Hepatocyte (in vitro differentiated cells): ENCODE measurements at regions not wholly inside any gene's neighbourhood (a gene's known extent, or its start where the extent isn't known, plus 50 kb on each side); places are given as distances from the start of the nearest gene placed in this dataset.
A peak's percentile ranks its signal among the peaks of the same experiment; 100 is the strongest.

Experiments
- DNase-seq: peaks from one replicate; pipeline ENCODE4 v3.0.0-alpha.2; 2016; ENCODE audit warnings: low spot score
- H2AFZ ChIP-seq: fragments of 200-600 bp; sonication (generic); 2 replicates; pipeline ENCODE4 v1.6.0; 2016; ENCODE audit warnings: antibody characterized with exemption, mild to moderate bottlenecking
- H3K27ac ChIP-seq: fragments of 200-600 bp; sonication (generic); 2 replicates; pipeline ENCODE4 v1.5.1; 2016; ENCODE audit warnings: mild to moderate bottlenecking
- H3K27me3 ChIP-seq: fragments of 200-600 bp; sonication (generic); 2 replicates; pipeline ENCODE4 v1.6.1; 2016
- H3K36me3 ChIP-seq: fragments of 200-600 bp; sonication (generic); replicated peaks from 2 replicates; pipeline ENCODE4 v1.5.1; 2016; ENCODE audit warnings: low read depth; ENCODE audit not compliant: insufficient read depth
- H3K4me1 ChIP-seq: fragments of 200-600 bp; sonication (generic); 2 replicates; pipeline ENCODE4 v1.5.1; 2016; ENCODE audit warnings: mild to moderate bottlenecking, moderate library complexity; ENCODE audit not compliant: insufficient read depth
- H3K4me2 ChIP-seq: fragments of 200-600 bp; sonication (generic); 2 replicates; pipeline ENCODE4 v1.6.0; 2016
- H3K4me3 ChIP-seq: fragments of 200-600 bp; sonication (generic); 2 replicates; pipeline ENCODE4 v1.5.1; 2016; ENCODE audit warnings: mild to moderate bottlenecking
- H3K79me2 ChIP-seq: fragments of 200-600 bp; sonication (generic); 2 replicates; pipeline ENCODE4 v1.6.0; 2017; ENCODE audit warnings: mild to moderate bottlenecking
- H3K9me2 ChIP-seq: fragments of 200-600 bp; sonication (generic); replicated peaks from 2 replicates; pipeline ENCODE4 v1.6.0; 2017; ENCODE audit warnings: mild to moderate bottlenecking; ENCODE audit not compliant: insufficient read depth
- H3K9me3 ChIP-seq: fragments of 200-600 bp; sonication (generic); 2 replicates; pipeline ENCODE4 v1.5.1; 2016; ENCODE audit warnings: low read depth, mild to moderate bottlenecking
- H4K20me1 ChIP-seq: fragments of 200-600 bp; sonication (generic); 2 replicates; pipeline ENCODE4 v1.6.0; 2016; ENCODE audit warnings: mild to moderate bottlenecking; ENCODE audit not compliant: insufficient read depth, poor library complexity, severe bottlenecking
- CTCF ChIP-seq: fragments of 200-600 bp; sonication (generic); IDR thresholded peaks from 2 replicates; pipeline ENCODE4 v1.5.1; 2016; ENCODE audit warnings: antibody characterized with exemption, mild to moderate bottlenecking; ENCODE audit not compliant: poor library complexity
- EZH2 ChIP-seq: fragments of 200-600 bp; sonication (generic); IDR thresholded peaks from 2 replicates; pipeline ENCODE4 v1.6.1; 2016; ENCODE audit warnings: antibody characterized with exemption, mild to moderate bottlenecking, borderline replicate concordance
- EZH2phosphoT487 ChIP-seq: fragments of 200-600 bp; sonication (generic); IDR thresholded peaks from one replicate; pipeline ENCODE4 v1.6.1; 2018; ENCODE audit warnings: antibody characterized with exemption, mild to moderate bottlenecking, low read depth, moderate library complexity; ENCODE audit not compliant: unreplicated experiment, severe bottlenecking
- WGBS: methylation state at CpG from one replicate; pipeline ENCODE4 v1.1.6; 2016; ENCODE audit warnings: low lambda C conversion rate; ENCODE audit errors: missing lambda C conversion rate; 5-methylcytosine and 5-hydroxymethylcytosine counted together

GRCh38 chr6:95837890-95838289, 177.9 kb upstream of the FUT9 start:
- Histone ChIP-seq H3K9me3 (no peaks in the 10 kb centered on the region), H2AFZ (no peak overlapping the region), H3K36me3 (no peaks in the 10 kb centered on the region), H3K4me1 (no peaks in the 10 kb centered on the region), H3K9me2 (no peaks in the 10 kb centered on the region), H3K79me2 (no peaks in the 10 kb centered on the region), H3K4me3 (no peak overlapping the region), H3K27ac (no peak overlapping the region), H3K27me3 (no peaks in the 10 kb centered on the region), H3K4me2 (no peak overlapping the region), H4K20me1 (no peaks in the 10 kb centered on the region)
- DNase-seq, result no peak
- TF ChIP-seq EZH2phosphoT487, result no peak
- TF ChIP-seq CTCF, result no peak
- no peak for TF ChIP-seq EZH2

- Histone ChIP-seq H3K4me3 (no peak overlapping the region), H3K27me3 (no peaks in the 10 kb centered on the region), H2AFZ (no peak overlapping the region), H3K9me3 (no peaks in the 10 kb centered on the region), H3K27ac (peak overlapping the region; percentile 18), H3K4me2 (no peak overlapping the region), H4K20me1 (no peaks in the 10 kb centered on the region), H3K79me2 (no peaks in the 10 kb centered on the region), H3K4me1 (no peaks in the 10 kb centered on the region), H3K36me3 (no peaks in the 10 kb centered on the region), H3K9me2 (no peaks in the 10 kb centered on the region)
- DNase-seq, result no peak
- TF ChIP-seq CTCF (peak; percentile 19), EZH2phosphoT487 (no peak)
These were observed 174.2 kb upstream of the FUT9 start for GRCh38 chr6:95841560-95841959.

GRCh38 chr6:95846652-95847051, 169.1 kb upstream of the FUT9 start:
- H3K4me1 ChIP-seq, result no peaks in the 10 kb centered on the region
- no peaks in the 10 kb centered on the region for H3K27me3 ChIP-seq
- H3K4me3 ChIP-seq, result no peak overlapping the region
- TF ChIP-seq EZH2phosphoT487, result no peak
- no peak overlapping the region for H2AFZ ChIP-seq
- H3K9me3 ChIP-seq, result no peaks in the 10 kb centered on the region
- no peaks in the 10 kb centered on the region for H3K79me2 ChIP-seq
- H3K4me2 ChIP-seq, result no peak overlapping the region
- DNase-seq, result no peak
- H3K27ac ChIP-seq, result no peak overlapping the region
- 82% methylated on average over 2 of the region's 2 CpGs for WGBS
- no peaks in the 10 kb centered on the region for H3K9me2 ChIP-seq
- no peaks in the 10 kb centered on the region for H4K20me1 ChIP-seq
- H3K36me3 ChIP-seq, result no peaks in the 10 kb centered on the region

- no peaks in the 10 kb centered on the region for H3K79me2 ChIP-seq
- no peaks in the 10 kb centered on the region for H3K4me1 ChIP-seq
- no peaks in the 10 kb centered on the region for H4K20me1 ChIP-seq
- no peaks in the 10 kb centered on the region for H3K27me3 ChIP-seq
- TF ChIP-seq CTCF (no peak), EZH2 (no peak), EZH2phosphoT487 (no peak)
- no peak overlapping the region for H2AFZ ChIP-seq
- H3K27ac ChIP-seq, result no peak overlapping the region
- no peak overlapping the region for H3K4me2 ChIP-seq
- no peak overlapping the region for H3K4me3 ChIP-seq
- WGBS, result 65% methylated on average over 3 of the region's 3 CpGs
- DNase-seq, result no peak
- H3K9me2 ChIP-seq, result no peaks in the 10 kb centered on the region
- no peaks in the 10 kb centered on the region for H3K36me3 ChIP-seq
- no peaks in the 10 kb centered on the region for H3K9me3 ChIP-seq
These were observed 168.7 kb upstream of the FUT9 start for GRCh38 chr6:95847061-95847460.
